CD14-positive monocyte (primary cell): ENCODE measurements at regions not wholly inside any gene's neighbourhood (a gene's known extent, or its start where the extent isn't known, plus 50 kb on each side); places are given as distances from the start of the nearest gene placed in this dataset.

Experiments
- DNase-seq, 3 donors: peaks; one replicate each; pipeline ENCODE4 v3.0.0-alpha.2; 2011 to 2022
- H2AFZ ChIP-seq: 2 replicates; pipeline ENCODE4 v1.6.0; 2012; ENCODE audit warnings: mild to moderate bottlenecking, low read depth, low read length, inconsistent platforms; ENCODE audit not compliant: insufficient read depth, poor library complexity, severe bottlenecking
- H3K27ac ChIP-seq, 2 donors: 1 replicate in 1 of 2; 2 replicates in 1 of 2; pipeline ENCODE4 v1.5.1; 2012 to 2013; ENCODE audit warnings: low read length in 2 of 2, control low read depth in 1 of 2, inconsistent platforms in 1 of 2, low read depth in 1 of 2, mild to moderate bottlenecking in 1 of 2
- H3K27me3 ChIP-seq, 2 donors: one replicate each; pipeline versions ENCODE4 v1.6.0 to v1.6.1; 2011 to 2013; ENCODE audit warnings: low read length in 2 of 2; ENCODE audit not compliant: control insufficient read depth in 2 of 2, insufficient read depth in 2 of 2
- H3K36me3 ChIP-seq, 2 donors: replicated peaks in 1 of 2; 1 replicate in 1 of 2; 2 replicates in 1 of 2; pipeline versions ENCODE4 v1.5.1 to v1.6.1; 2012 to 2013; ENCODE audit warnings: low read length in 2 of 2, control low read depth in 1 of 2, inconsistent platforms in 1 of 2, mild to moderate bottlenecking in 1 of 2; ENCODE audit not compliant: insufficient read depth in 2 of 2, control insufficient read depth in 1 of 2
- H3K4me1 ChIP-seq, 2 donors: 1 replicate in 1 of 2; 2 replicates in 1 of 2; pipeline versions ENCODE4 v1.5.1 to v1.6.1; 2012 to 2013; ENCODE audit warnings: low read length in 2 of 2, control low read depth in 1 of 2, inconsistent platforms in 1 of 2, mild to moderate bottlenecking in 1 of 2, moderate library complexity in 1 of 2; ENCODE audit not compliant: insufficient read depth in 2 of 2, control insufficient read depth in 1 of 2
- H3K4me2 ChIP-seq: replicated peaks from 2 replicates; pipeline ENCODE3; 2012; ENCODE audit warnings: low read length, moderate library complexity, mild to moderate bottlenecking; ENCODE audit not compliant: poor library complexity, severe bottlenecking; ENCODE audit errors: extremely low read depth
- H3K4me3 ChIP-seq, 3 experiments: fragments of 200-600 bp in 1 of 3; sonication (generic) in 1 of 3; replicated peaks in 1 of 3; 1 replicate in 2 of 3; 2 replicates in 1 of 3; pipeline ENCODE4 v1.5.1; 2011 to 2013; ENCODE audit warnings: low read length in 3 of 3, mild to moderate bottlenecking in 3 of 3, control low read depth in 2 of 3, low read depth in 2 of 3, inconsistent platforms in 1 of 3, moderate library complexity in 1 of 3
- H3K79me2 ChIP-seq: 2 replicates; pipeline ENCODE4 v1.6.0; 2012; ENCODE audit warnings: mild to moderate bottlenecking, control low read depth, inconsistent platforms, low read length, moderate library complexity; ENCODE audit not compliant: insufficient read depth
- H3K9ac ChIP-seq: 2 replicates; pipeline ENCODE4 v1.6.0; 2017; ENCODE audit warnings: low read length, mild to moderate bottlenecking; ENCODE audit not compliant: insufficient read depth, poor library complexity, severe bottlenecking
- H3K9me3 ChIP-seq, 2 donors: replicated peaks in 1 of 2; 1 replicate in 1 of 2; 2 replicates in 1 of 2; pipeline versions ENCODE4 v1.5.1 to v1.6.1; 2012 to 2013; ENCODE audit warnings: low read length in 2 of 2, control low read depth in 1 of 2; ENCODE audit not compliant: control insufficient read depth in 1 of 2, insufficient read depth in 1 of 2
- H4K20me1 ChIP-seq: 2 replicates; pipeline ENCODE4 v1.6.0; 2012; ENCODE audit warnings: mild to moderate bottlenecking, low read length, control low read depth, moderate library complexity; ENCODE audit not compliant: insufficient read depth
- H3K27ac Mint-ChIP-seq, 7 donors: one replicate each; pipeline ENCODE4 v1.8.0; 2020; ENCODE audit warnings: mild to moderate bottlenecking in 7 of 7, mixed read lengths in 7 of 7, moderate library complexity in 6 of 7, inconsistent platforms in 2 of 7
- H3K27me3 Mint-ChIP-seq, 3 donors: one replicate each; pipeline ENCODE4 v1.8.0; 2021 to 2022; ENCODE audit warnings: low read depth in 3 of 3, mild to moderate bottlenecking in 3 of 3, mixed read lengths in 3 of 3, moderate library complexity in 3 of 3, inconsistent platforms in 1 of 3
- H3K36me3 Mint-ChIP-seq, 2 donors: one replicate each; pipeline ENCODE4 v1.8.0; 2020; ENCODE audit warnings: mixed read lengths in 2 of 2, inconsistent platforms in 1 of 2, mild to moderate bottlenecking in 1 of 2
- H3K4me1 Mint-ChIP-seq: one replicate; pipeline ENCODE4 v1.8.0; 2020; ENCODE audit warnings: mild to moderate bottlenecking, mixed read lengths
- H3K4me3 Mint-ChIP-seq, 2 donors: one replicate each; pipeline ENCODE4 v1.8.0; 2020; ENCODE audit warnings: mild to moderate bottlenecking in 2 of 2, mixed read lengths in 2 of 2, moderate library complexity in 1 of 2
- H3K9me3 Mint-ChIP-seq, 7 donors: one replicate each; pipeline ENCODE4 v1.8.0; 2020 to 2022; ENCODE audit warnings: mixed read lengths in 7 of 7, mild to moderate bottlenecking in 6 of 7, moderate library complexity in 6 of 7, inconsistent platforms in 2 of 7
- WGBS: methylation state at CpG from one replicate; pipeline ENCODE4 v1.1.5; 2013; ENCODE audit warnings: missing lambda C conversion rate; ENCODE audit not compliant: insufficient coverage; 5-methylcytosine and 5-hydroxymethylcytosine counted together
- intact Hi-C, 2 donors: fragments of 100-400 bp; cut with micrococcal nuclease; formaldehyde crosslinking; loops; one replicate each; pipeline versions ENCODE4 v1.15.0 to v1.15.1; 2023
- TF ChIP-seq, protein P1 (sequence below): fragments of 200-600 bp; IDR thresholded peaks from one replicate; pipeline ENCODE4 v1.8.0; 2022; ENCODE audit warnings: antibody characterized with exemption, mild to moderate bottlenecking

DNA sequence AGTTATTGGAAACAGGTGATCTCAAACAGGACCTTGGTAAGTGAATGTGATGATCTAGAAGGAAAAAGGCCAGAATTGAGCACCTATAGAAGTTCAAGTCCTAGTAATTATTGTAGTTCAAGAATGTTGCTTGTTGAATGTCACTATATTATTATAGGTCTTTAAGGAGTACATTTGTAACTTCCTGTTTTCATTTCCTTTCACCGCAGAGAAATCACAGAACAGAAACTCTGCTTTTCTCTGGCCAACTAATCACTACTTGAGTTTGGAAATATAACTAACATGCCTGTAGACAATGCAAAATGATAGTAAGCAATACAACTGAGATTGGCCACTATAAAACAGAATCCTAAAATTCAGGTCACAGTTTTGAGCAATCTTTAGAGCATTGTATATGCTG, 61.8 kb upstream of the EFEMP1 start:
- Mint-ChIP-seq H3K4me1 (peaks cover 11% of the 10 kb centered on the region), H3K27ac (no peak overlapping the region), H3K27me3 (peaks cover 0 to 7% (median 5%) of the 10 kb centered on the region in 3 donors), H3K4me3 (no peak overlapping the region), H3K9me3 (peaks cover 0 to 2% (median 0%) of the 10 kb centered on the region in 7 donors), H3K36me3 (no peaks in the 10 kb centered on the region)
- Histone ChIP-seq H3K36me3 (no peaks in the 10 kb centered on the region), H3K27ac (no peak overlapping the region), H3K9ac (no peak overlapping the region), H3K4me3 (no peak overlapping the region), H3K9me3 (no peaks in the 10 kb centered on the region), H4K20me1 (no peaks in the 10 kb centered on the region), H3K4me2 (no peak overlapping the region), H2AFZ (no peak overlapping the region), H3K27me3 (peaks cover 4 to 5% of the 10 kb centered on the region in 2 donors), H3K4me1 (peaks cover 10% of the 10 kb centered on the region in 2 donors), H3K79me2 (no peaks in the 10 kb centered on the region)
- no CpG with 5 or more reads among the region's 1 CpG for WGBS
- intact Hi-C loops, result no loop called here
- DNase-seq, result peak in 2 of 3 donors; percentile 10 to 11
- TF ChIP-seq, protein P1, sequence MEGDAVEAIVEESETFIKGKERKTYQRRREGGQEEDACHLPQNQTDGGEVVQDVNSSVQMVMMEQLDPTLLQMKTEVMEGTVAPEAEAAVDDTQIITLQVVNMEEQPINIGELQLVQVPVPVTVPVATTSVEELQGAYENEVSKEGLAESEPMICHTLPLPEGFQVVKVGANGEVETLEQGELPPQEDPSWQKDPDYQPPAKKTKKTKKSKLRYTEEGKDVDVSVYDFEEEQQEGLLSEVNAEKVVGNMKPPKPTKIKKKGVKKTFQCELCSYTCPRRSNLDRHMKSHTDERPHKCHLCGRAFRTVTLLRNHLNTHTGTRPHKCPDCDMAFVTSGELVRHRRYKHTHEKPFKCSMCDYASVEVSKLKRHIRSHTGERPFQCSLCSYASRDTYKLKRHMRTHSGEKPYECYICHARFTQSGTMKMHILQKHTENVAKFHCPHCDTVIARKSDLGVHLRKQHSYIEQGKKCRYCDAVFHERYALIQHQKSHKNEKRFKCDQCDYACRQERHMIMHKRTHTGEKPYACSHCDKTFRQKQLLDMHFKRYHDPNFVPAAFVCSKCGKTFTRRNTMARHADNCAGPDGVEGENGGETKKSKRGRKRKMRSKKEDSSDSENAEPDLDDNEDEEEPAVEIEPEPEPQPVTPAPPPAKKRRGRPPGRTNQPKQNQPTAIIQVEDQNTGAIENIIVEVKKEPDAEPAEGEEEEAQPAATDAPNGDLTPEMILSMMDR, result no peak

DNA sequence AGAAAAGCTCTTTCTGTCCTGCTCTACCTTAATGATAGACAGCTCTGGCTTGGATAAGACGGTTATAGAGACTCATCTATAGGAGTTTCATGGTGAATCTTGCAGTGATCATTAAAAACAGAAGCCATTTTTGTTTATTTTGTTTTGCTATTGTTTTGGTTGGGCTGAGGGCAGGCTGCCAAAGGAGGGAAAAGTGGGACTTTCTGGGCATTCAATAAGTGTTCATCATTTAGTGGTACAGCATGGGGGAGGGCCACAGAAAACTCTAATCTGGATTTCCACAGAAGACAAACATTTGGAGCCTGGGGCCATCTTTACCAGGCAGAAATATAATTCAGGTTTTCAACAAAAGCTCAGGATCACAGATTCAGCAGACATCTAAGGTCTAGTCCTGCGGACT, 62.4 kb upstream of the EFEMP1 start:
- H3K36me3 Mint-ChIP-seq, result no peaks in the 10 kb centered on the region

More for the DNA sequence above, 62.4 kb upstream of the EFEMP1 start:
- intact Hi-C loops, result no loop called here
- Histone ChIP-seq H3K36me3 (no peaks in the 10 kb centered on the region), H3K27ac (no peak overlapping the region), H3K27me3 (peaks cover 4 to 5% of the 10 kb centered on the region in 2 donors), H3K4me2 (no peak overlapping the region), H3K4me1 (peaks cover 10% of the 10 kb centered on the region in 2 donors), H3K4me3 (no peak overlapping the region), H3K9me3 (no peaks in the 10 kb centered on the region), H4K20me1 (no peaks in the 10 kb centered on the region), H2AFZ (no peak overlapping the region), H3K9ac (no peak overlapping the region), H3K79me2 (no peaks in the 10 kb centered on the region)
- H3K27ac Mint-ChIP-seq, result peak overlapping the region in 1 of 7 donors; percentile 12
- no peak for DNase-seq
- no peak overlapping the region for H3K4me3 Mint-ChIP-seq
- TF ChIP-seq, protein P1, result no peak
- H3K9me3 Mint-ChIP-seq, result peaks cover 0 to 2% (median 0%) of the 10 kb centered on the region in 7 donors
- 83% methylated on average over 2 of the region's 2 CpGs for WGBS
- peaks cover 11% of the 10 kb centered on the region for H3K4me1 Mint-ChIP-seq
- peaks cover 0 to 7% (median 5%) of the 10 kb centered on the region in 3 donors for H3K27me3 Mint-ChIP-seq
